H1 (cell line): ENCODE measurements at regions not wholly inside any gene's neighbourhood (a gene's known extent, or its start where the extent isn't known, plus 50 kb on each side); places are given as distances from the start of the nearest gene placed in this dataset.

Experiments used
- CTCF ChIA-PET: fragments of 300-600 bp; sonication (Branson Sonifier 250); formaldehyde crosslinking; loops from one replicate; lab custom pipeline; 2021; ENCODE audit not compliant: partially characterized antibody; lab: Charles Lee
- POLR2A ChIA-PET: fragments of 300-600 bp; sonication (Branson Sonifier 250); formaldehyde crosslinking; loops from one replicate; lab custom pipeline; 2021; ENCODE audit warnings: inconsistent platforms; ENCODE audit not compliant: partially characterized antibody; lab: Charles Lee
- DNase-seq, 2 experiments: peaks; one replicate each; pipeline versions ENCODE4 v3.0.0 to v3.0.0-alpha.2; 2010 to 2022; ENCODE audit warnings: low spot score in 2 of 2, low read depth in 1 of 2, mixed read lengths in 1 of 2
- FAIRE-seq: peaks from 2 replicates; lab custom pipeline; 2011; peaks lifted over from hg19 to GRCh38; lab: Jason Lieb, UNC
- H2AFZ ChIP-seq: 2 replicates; pipeline ENCODE4 v1.8.1; 2012; ENCODE audit warnings: low read length, inconsistent platforms
- H2AK5ac ChIP-seq: 2 replicates; pipeline ENCODE4 v1.6.1; 2013; ENCODE audit warnings: low read depth, low read length
- H2BK120ac ChIP-seq: replicated peaks from 2 replicates; pipeline ENCODE3; 2013; ENCODE audit warnings: low read depth, low read length, inconsistent platforms
- H2BK12ac ChIP-seq: 2 replicates; pipeline ENCODE4 v1.6.1; 2013; ENCODE audit warnings: low read depth, low read length
- H2BK15ac ChIP-seq: 2 replicates; pipeline ENCODE4 v1.6.1; 2013; ENCODE audit warnings: low read length
- H2BK20ac ChIP-seq: 2 replicates; pipeline ENCODE4 v1.6.1; 2013; ENCODE audit warnings: low read length
- H2BK5ac ChIP-seq: 2 replicates; pipeline ENCODE4 v1.6.1; 2013; ENCODE audit warnings: low read depth, low read length
- H3K14ac ChIP-seq: 2 replicates; pipeline ENCODE4 v1.6.1; 2013; ENCODE audit warnings: inconsistent platforms; ENCODE audit not compliant: insufficient read length
- H3K18ac ChIP-seq: 2 replicates; pipeline ENCODE4 v1.6.1; 2013; ENCODE audit warnings: low read length; ENCODE audit errors: extremely low read depth
- H3K23ac ChIP-seq: 2 replicates; pipeline ENCODE4 v1.6.1; 2013; ENCODE audit warnings: inconsistent platforms; ENCODE audit not compliant: insufficient read length
- H3K23me2 ChIP-seq: 2 replicates; pipeline ENCODE4 v1.6.1; 2013; ENCODE audit warnings: low read depth, low read length
- H3K27ac ChIP-seq: 2 replicates; pipeline ENCODE4 v1.6.1; 2011; ENCODE audit warnings: low read depth, low read length, inconsistent platforms
- H3K27me3 ChIP-seq, 4 experiments: replicated peaks in 1 of 4; 1 replicate in 1 of 4; 2 replicates in 3 of 4; pipeline versions ENCODE4 v1.6.1 to v1.8.1; 2011 to 2013; ENCODE audit warnings: low read length in 3 of 4, mild to moderate bottlenecking in 3 of 4, inconsistent platforms in 2 of 4, mixed read lengths in 2 of 4, moderate library complexity in 1 of 4; ENCODE audit not compliant: control insufficient read depth in 3 of 4, insufficient read depth in 3 of 4; ENCODE audit errors: extremely low read depth in 1 of 4
- H3K36me3 ChIP-seq, 4 experiments: 2 replicates each; pipeline versions ENCODE4 v1.6.1 to v1.8.1; 2011 to 2013; ENCODE audit warnings: mild to moderate bottlenecking in 4 of 4, low read length in 3 of 4, moderate library complexity in 2 of 4, control low read depth in 1 of 4, inconsistent platforms in 1 of 4; ENCODE audit not compliant: insufficient read depth in 4 of 4, control insufficient read depth in 2 of 4
- H3K4ac ChIP-seq: replicated peaks from 2 replicates; pipeline ENCODE3; 2013; ENCODE audit warnings: low read length, low read depth, mixed read lengths, inconsistent platforms; ENCODE audit not compliant: insufficient read length
- H3K4me1 ChIP-seq, 4 experiments: replicated peaks in 1 of 4; 1 replicate in 1 of 4; 2 replicates in 3 of 4; pipeline versions ENCODE4 v1.6.1 to v1.8.1; 2011 to 2013; ENCODE audit warnings: low read length in 3 of 4, inconsistent platforms in 2 of 4, mixed read lengths in 1 of 4; ENCODE audit not compliant: insufficient read depth in 4 of 4, control insufficient read depth in 3 of 4
- H3K4me2 ChIP-seq, 2 experiments: 2 replicates each; pipeline versions ENCODE4 v1.6.1 to v1.8.1; 2011 to 2013; ENCODE audit warnings: low read depth in 2 of 2, low read length in 2 of 2, control low read depth in 1 of 2, inconsistent platforms in 1 of 2, mild to moderate bottlenecking in 1 of 2; ENCODE audit not compliant: insufficient read depth in 1 of 2
- H3K4me3 ChIP-seq, 4 experiments: fragments of 200-600, 300-600 bp in 1 of 4; sonication (generic), shearing (Covaris generic), sonication (Bioruptor Twin) in 1 of 4; 2 replicates each; pipeline versions ENCODE4 v1.5.1 to v1.8.1; 2011 to 2016; ENCODE audit warnings: low read length in 4 of 4, low read depth in 3 of 4, control low read depth in 2 of 4, inconsistent platforms in 2 of 4, mild to moderate bottlenecking in 2 of 4, mixed read lengths in 1 of 4, moderate library complexity in 1 of 4; ENCODE audit not compliant: insufficient read depth in 2 of 4; ENCODE audit errors: extremely low read depth in 1 of 4
- H3K56ac ChIP-seq: replicated peaks from 2 replicates; pipeline ENCODE3; 2013; ENCODE audit warnings: low read depth, mild to moderate bottlenecking, mixed read lengths, low read length, inconsistent platforms; ENCODE audit not compliant: insufficient read length
- H3K79me1 ChIP-seq: 2 replicates; pipeline ENCODE4 v1.6.1; 2013; ENCODE audit warnings: low read depth, low read length, control low read depth
- H3K79me2 ChIP-seq, 2 experiments: 2 replicates each; pipeline versions ENCODE4 v1.6.1 to v1.8.1; 2012 to 2013; ENCODE audit warnings: low read length in 2 of 2, mild to moderate bottlenecking in 2 of 2, inconsistent platforms in 1 of 2; ENCODE audit not compliant: insufficient read depth in 2 of 2, control insufficient read depth in 1 of 2
- H3K9ac ChIP-seq, 4 experiments: replicated peaks in 1 of 4; 1 replicate in 1 of 4; 2 replicates in 3 of 4; pipeline versions ENCODE4 v1.6.1 to v1.8.1; 2011 to 2013; ENCODE audit warnings: low read depth in 3 of 4, low read length in 3 of 4, control low read depth in 2 of 4, mild to moderate bottlenecking in 2 of 4, moderate library complexity in 2 of 4, inconsistent platforms in 1 of 4; ENCODE audit errors: extremely low read depth in 1 of 4
- H3K9me3 ChIP-seq, 2 experiments: 2 replicates each; pipeline versions ENCODE4 v1.6.1 to v1.8.1; 2012 to 2013; ENCODE audit warnings: mild to moderate bottlenecking in 2 of 2, moderate library complexity in 2 of 2, control low read depth in 1 of 2, inconsistent platforms in 1 of 2, low read depth in 1 of 2, low read length in 1 of 2, mixed read lengths in 1 of 2; ENCODE audit not compliant: insufficient read depth in 2 of 2
- H4K20me1 ChIP-seq, 2 experiments: replicated peaks in 1 of 2; 2 replicates each; pipeline versions ENCODE3 to v1.8.1; 2011 to 2013; ENCODE audit warnings: inconsistent platforms in 2 of 2, low read length in 2 of 2, mild to moderate bottlenecking in 1 of 2; ENCODE audit not compliant: insufficient read depth in 2 of 2, control insufficient read depth in 1 of 2
- H4K5ac ChIP-seq: 2 replicates; pipeline ENCODE4 v1.6.1; 2013; ENCODE audit warnings: low read length, low read depth, mixed read lengths, inconsistent platforms; ENCODE audit not compliant: insufficient read length
- H4K8ac ChIP-seq: 2 replicates; pipeline ENCODE4 v1.8.0; 2013; ENCODE audit warnings: mild to moderate bottlenecking, moderate library complexity, low read length, inconsistent platforms; ENCODE audit not compliant: insufficient read depth; ENCODE audit errors: extremely low read depth
- H4K91ac ChIP-seq: replicated peaks from 2 replicates; pipeline ENCODE3; 2013; ENCODE audit warnings: low read length, mixed read lengths, inconsistent platforms; ENCODE audit not compliant: insufficient read length
- ATF2 ChIP-seq: IDR thresholded peaks from 2 replicates; pipeline ENCODE4 v1.6.1; 2012; ENCODE audit warnings: low read length, inconsistent platforms
- CEBPB ChIP-seq: IDR thresholded peaks from 2 replicates; pipeline ENCODE4 v1.6.1; 2012; ENCODE audit warnings: low read depth, low read length
- FOSL1 ChIP-seq: IDR thresholded peaks from 2 replicates; pipeline ENCODE4 v1.6.1; 2011; ENCODE audit warnings: mild to moderate bottlenecking, low read depth, low read length, moderate library complexity; ENCODE audit not compliant: insufficient read depth
- NRF1 ChIP-seq: IDR thresholded peaks from 2 replicates; pipeline ENCODE4 v1.6.1; 2011; ENCODE audit warnings: mild to moderate bottlenecking, low read depth, low read length, improper control_type of control experiment
- POLR2AphosphoS5 ChIP-seq: IDR thresholded peaks from 2 replicates; pipeline ENCODE4 v1.6.1; 2011; ENCODE audit warnings: low read depth, low read length
- POU5F1 ChIP-seq: IDR thresholded peaks from 2 replicates; pipeline ENCODE4 v1.6.1; 2011; ENCODE audit warnings: low read depth, mild to moderate bottlenecking, low read length, moderate library complexity
- RFX5 ChIP-seq: IDR thresholded peaks from 2 replicates; pipeline ENCODE4 v1.6.1; 2011; ENCODE audit warnings: low read depth, low read length, improper control_type of control experiment, borderline replicate concordance
- SP2 ChIP-seq: IDR thresholded peaks from 2 replicates; pipeline ENCODE4 v1.6.1; 2012; ENCODE audit warnings: mild to moderate bottlenecking, low read length, inconsistent platforms
- YY1 ChIP-seq: IDR thresholded peaks from 2 replicates; pipeline ENCODE4 v1.6.1; 2011; ENCODE audit warnings: low read depth, mild to moderate bottlenecking, low read length
- WGBS, 2 experiments: shearing (Covaris generic) in 1 of 2; methylation state at CpG; one replicate each; pipeline versions ENCODE4 v1.1.6 to v1.1.7; 2013 to 2015; ENCODE audit warnings: low lambda C conversion rate in 2 of 2, mixed read lengths in 2 of 2, inconsistent platforms in 1 of 2, low coverage in 1 of 2, missing lambda C conversion rate in 1 of 2; ENCODE audit not compliant: insufficient replicate concordance in 2 of 2, insufficient coverage in 1 of 2, insufficient read length in 1 of 2; ENCODE audit errors: extremely low coverage in 1 of 2, missing lambda C conversion rate in 1 of 2; 5-methylcytosine and 5-hydroxymethylcytosine counted together
- TF ChIP-seq, protein P1 (sequence below), 3 experiments: IDR thresholded peaks; 1 replicate in 2 of 3; 2 replicates in 1 of 3; pipeline versions ENCODE4 v1.5.1 to v1.6.1; 2011; ENCODE audit warnings: low read length in 3 of 3, mild to moderate bottlenecking in 3 of 3, inconsistent platforms in 2 of 3, low read depth in 1 of 3, moderate library complexity in 1 of 3; ENCODE audit not compliant: insufficient read depth in 1 of 3; ENCODE audit errors: control extremely low read depth in 1 of 3

DNA sequence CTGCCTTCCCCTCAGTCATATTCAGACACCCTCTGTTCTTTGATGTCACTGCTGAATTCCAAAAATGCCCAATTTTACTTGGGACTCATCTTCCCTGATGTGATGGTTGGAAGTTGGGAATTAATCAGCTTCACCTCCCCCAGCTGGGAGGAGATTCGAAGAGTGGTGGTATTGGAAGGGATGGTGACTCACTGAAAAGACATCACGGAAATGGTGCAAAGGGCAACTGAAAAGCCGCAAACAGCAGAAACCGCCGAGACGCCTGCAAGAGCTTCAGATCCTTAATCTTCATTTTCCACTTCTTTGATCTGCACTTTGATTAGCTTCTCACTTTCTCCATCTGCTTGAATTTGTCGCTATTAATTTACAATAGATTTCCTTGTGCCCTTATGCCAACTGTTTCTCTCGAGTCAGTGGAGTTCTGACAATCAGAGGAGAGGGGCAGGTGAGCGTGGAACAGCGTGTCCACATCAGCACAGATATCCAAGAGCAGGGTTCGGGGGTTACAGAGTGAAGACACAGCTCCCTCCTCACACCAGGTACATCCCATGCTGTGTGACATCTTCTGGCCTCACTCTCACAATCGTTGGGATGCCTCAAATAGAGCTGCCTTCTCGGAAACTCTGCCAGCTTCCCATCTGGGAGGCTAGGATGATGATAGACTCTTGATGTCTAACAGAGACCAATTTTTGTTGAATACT lies 325.4 kb downstream of the BRD1 start:
- no peaks in the 10 kb centered on the region for H3K4me1 ChIP-seq
- H2BK12ac ChIP-seq, result no peak overlapping the region
- H3K36me3 ChIP-seq, result no peaks in the 10 kb centered on the region
- TF ChIP-seq POLR2AphosphoS5, result no peak
- TF ChIP-seq RFX5, result no peak
- no peak for TF ChIP-seq POU5F1
- TF ChIP-seq YY1, result no peak
- TF ChIP-seq CEBPB, result no peak
- TF ChIP-seq FOSL1, result no peak
- TF ChIP-seq ATF2, result no peak
- TF ChIP-seq NRF1, result no peak
- no peak for TF ChIP-seq SP2
- TF ChIP-seq, protein P1, sequence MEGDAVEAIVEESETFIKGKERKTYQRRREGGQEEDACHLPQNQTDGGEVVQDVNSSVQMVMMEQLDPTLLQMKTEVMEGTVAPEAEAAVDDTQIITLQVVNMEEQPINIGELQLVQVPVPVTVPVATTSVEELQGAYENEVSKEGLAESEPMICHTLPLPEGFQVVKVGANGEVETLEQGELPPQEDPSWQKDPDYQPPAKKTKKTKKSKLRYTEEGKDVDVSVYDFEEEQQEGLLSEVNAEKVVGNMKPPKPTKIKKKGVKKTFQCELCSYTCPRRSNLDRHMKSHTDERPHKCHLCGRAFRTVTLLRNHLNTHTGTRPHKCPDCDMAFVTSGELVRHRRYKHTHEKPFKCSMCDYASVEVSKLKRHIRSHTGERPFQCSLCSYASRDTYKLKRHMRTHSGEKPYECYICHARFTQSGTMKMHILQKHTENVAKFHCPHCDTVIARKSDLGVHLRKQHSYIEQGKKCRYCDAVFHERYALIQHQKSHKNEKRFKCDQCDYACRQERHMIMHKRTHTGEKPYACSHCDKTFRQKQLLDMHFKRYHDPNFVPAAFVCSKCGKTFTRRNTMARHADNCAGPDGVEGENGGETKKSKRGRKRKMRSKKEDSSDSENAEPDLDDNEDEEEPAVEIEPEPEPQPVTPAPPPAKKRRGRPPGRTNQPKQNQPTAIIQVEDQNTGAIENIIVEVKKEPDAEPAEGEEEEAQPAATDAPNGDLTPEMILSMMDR (IDR thresholded peaks at IDR 0.05; ENCODE audit: control extremely low read depth in 1 of 3, insufficient read depth in 1 of 3, low read depth in 1 of 3, low read length in 3 of 3), result no peak
- no peaks in the 10 kb centered on the region for H3K79me2 ChIP-seq
- H3K9me3 ChIP-seq, result peaks cover 0 to 3% of the 10 kb centered on the region in 2 experiments; a peak in 1 of 4 replicates
- H3K79me1 ChIP-seq, result no peaks in the 10 kb centered on the region
- no peak overlapping the region for H3K9ac ChIP-seq
- H2AFZ ChIP-seq, result no peak overlapping the region
- H2BK120ac ChIP-seq, result no peak overlapping the region
- H3K56ac ChIP-seq, result no peak overlapping the region
- H4K5ac ChIP-seq, result no peak overlapping the region
- H4K8ac ChIP-seq, result no peak overlapping the region
- FAIRE-seq (no peak), DNase-seq (no peak)
- H3K4me2 ChIP-seq, result no peak overlapping the region
- no peak overlapping the region for H3K14ac ChIP-seq
- no peaks in the 10 kb centered on the region for H3K27me3 ChIP-seq
- H2BK5ac ChIP-seq, result no peak overlapping the region
- H3K18ac ChIP-seq, result no peak overlapping the region
- H2AK5ac ChIP-seq, result no peak overlapping the region
- no peak overlapping the region for H2BK15ac ChIP-seq
- H4K20me1 ChIP-seq, result peaks cover 0 to 7% of the 10 kb centered on the region in 2 experiments
- H3K23ac ChIP-seq, result no peak overlapping the region
- H3K4ac ChIP-seq, result no peak overlapping the region
- H2BK20ac ChIP-seq, result no peak overlapping the region
- no peak overlapping the region for H3K27ac ChIP-seq
- no peak overlapping the region for H3K4me3 ChIP-seq
- peaks cover 13% of the 10 kb centered on the region; the same call in 1 of the 2 replicates for H3K23me2 ChIP-seq
- 89% methylated on average over 13 of the region's 13 CpGs; no CpG with 5 or more reads in 1 of the 2 experiments for WGBS, 2 experiments
- CTCF ChIA-PET, result interaction anchor here (0.9 kb wide), 1 partner anchor 20 kb away, joined by 4 read pairs; no protein-coding TSS in a partner anchor
- POLR2A ChIA-PET, result no interaction called here
- H4K91ac ChIP-seq, result no peak overlapping the region
